Neural crest cell (in vitro differentiated cells): ENCODE measurements at regions not wholly inside any gene's neighbourhood (a gene's known extent, or its start where the extent isn't known, plus 50 kb on each side); places are given as distances from the start of the nearest gene placed in this dataset.

Experiments
- DNase-seq: peaks from one replicate; pipeline ENCODE4 v3.0.0; 2021; ENCODE audit warnings: low read depth, mixed read lengths, low spot score
- H3K27ac Mint-ChIP-seq: one replicate; pipeline ENCODE4 v1.8.0; 2021; ENCODE audit warnings: mild to moderate bottlenecking, mixed read lengths; ENCODE audit not compliant: unreplicated experiment
- H3K27me3 Mint-ChIP-seq: 2 replicates; pipeline ENCODE4 v1.8.0; 2021; ENCODE audit warnings: low read depth, mild to moderate bottlenecking, mixed read lengths
- H3K36me3 Mint-ChIP-seq: 2 replicates; pipeline ENCODE4 v1.8.0; 2021; ENCODE audit warnings: low read depth, mild to moderate bottlenecking, mixed read lengths
- H3K4me1 Mint-ChIP-seq: 2 replicates; pipeline ENCODE4 v1.8.0; 2021; ENCODE audit warnings: mixed read lengths
- H3K4me3 Mint-ChIP-seq: one replicate; pipeline ENCODE4 v1.8.0; 2021; ENCODE audit warnings: mild to moderate bottlenecking, mixed read lengths
- H3K9me3 Mint-ChIP-seq: 2 replicates; pipeline ENCODE4 v1.8.0; 2021; ENCODE audit warnings: mixed read lengths
- TF ChIP-seq, protein P1 (sequence below): fragments of 200-600 bp; sonication (generic); conservative IDR thresholded peaks from 2 replicates; pipeline ENCODE4 v1.5.0; 2021; ENCODE audit warnings: antibody characterized with exemption, mild to moderate bottlenecking

DNA sequence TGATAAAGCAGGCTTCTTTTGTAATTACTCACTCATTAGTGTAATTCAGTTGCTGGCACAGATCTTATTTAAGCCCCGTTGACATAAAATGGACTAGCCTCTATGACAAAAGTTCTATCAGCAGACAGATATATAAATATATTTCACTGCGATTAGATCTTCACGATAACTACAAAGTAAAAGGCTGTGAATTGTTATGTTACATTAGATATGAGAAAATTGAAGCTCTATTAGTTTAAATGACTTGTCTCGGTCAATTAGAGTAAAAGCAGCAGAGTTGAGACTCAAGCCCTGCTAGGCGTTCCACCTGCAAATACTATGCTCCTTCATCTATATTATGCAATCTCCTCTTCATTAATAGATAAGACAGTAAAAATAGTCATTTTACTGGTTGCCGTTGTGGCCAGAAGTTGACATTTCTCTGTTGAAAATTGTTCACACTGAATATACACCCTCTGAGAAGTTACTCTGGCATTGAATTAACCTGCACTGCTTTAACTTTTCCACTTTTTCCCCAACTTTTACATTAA, 136.7 kb downstream of the DKK1 start:
- TF ChIP-seq, protein P1, sequence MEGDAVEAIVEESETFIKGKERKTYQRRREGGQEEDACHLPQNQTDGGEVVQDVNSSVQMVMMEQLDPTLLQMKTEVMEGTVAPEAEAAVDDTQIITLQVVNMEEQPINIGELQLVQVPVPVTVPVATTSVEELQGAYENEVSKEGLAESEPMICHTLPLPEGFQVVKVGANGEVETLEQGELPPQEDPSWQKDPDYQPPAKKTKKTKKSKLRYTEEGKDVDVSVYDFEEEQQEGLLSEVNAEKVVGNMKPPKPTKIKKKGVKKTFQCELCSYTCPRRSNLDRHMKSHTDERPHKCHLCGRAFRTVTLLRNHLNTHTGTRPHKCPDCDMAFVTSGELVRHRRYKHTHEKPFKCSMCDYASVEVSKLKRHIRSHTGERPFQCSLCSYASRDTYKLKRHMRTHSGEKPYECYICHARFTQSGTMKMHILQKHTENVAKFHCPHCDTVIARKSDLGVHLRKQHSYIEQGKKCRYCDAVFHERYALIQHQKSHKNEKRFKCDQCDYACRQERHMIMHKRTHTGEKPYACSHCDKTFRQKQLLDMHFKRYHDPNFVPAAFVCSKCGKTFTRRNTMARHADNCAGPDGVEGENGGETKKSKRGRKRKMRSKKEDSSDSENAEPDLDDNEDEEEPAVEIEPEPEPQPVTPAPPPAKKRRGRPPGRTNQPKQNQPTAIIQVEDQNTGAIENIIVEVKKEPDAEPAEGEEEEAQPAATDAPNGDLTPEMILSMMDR, result no peak
- H3K27ac Mint-ChIP-seq, result no peak overlapping the region
- H3K36me3 Mint-ChIP-seq, result no peaks in the 10 kb centered on the region
- no peaks in the 10 kb centered on the region for H3K27me3 Mint-ChIP-seq
- no peaks in the 10 kb centered on the region for H3K9me3 Mint-ChIP-seq
- no peak overlapping the region for H3K4me3 Mint-ChIP-seq
- H3K4me1 Mint-ChIP-seq, result peaks cover 5% of the 10 kb centered on the region
- no peak for DNase-seq

DNA sequence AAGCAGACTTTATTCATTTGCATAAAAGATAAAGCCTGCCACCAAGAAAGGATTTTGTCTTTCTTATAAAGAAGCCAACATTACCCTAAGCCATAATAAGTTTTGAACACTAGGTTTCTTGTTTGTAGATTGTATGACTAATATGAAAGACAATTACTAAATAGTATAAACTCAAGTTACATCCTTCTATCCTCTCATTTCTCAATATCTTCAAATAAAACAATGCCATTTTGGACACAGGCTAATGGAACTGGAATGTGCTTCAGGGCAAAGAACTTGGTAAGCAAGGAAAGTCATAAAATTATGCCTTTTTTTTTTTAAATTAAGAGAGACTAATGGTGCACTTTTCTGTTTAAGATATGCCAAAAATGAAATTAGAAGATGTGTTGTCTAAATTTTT, 137.7 kb downstream of the DKK1 start:
- Mint-ChIP-seq H3K4me3 (no peak overlapping the region), H3K36me3 (no peaks in the 10 kb centered on the region), H3K4me1 (peaks cover 5% of the 10 kb centered on the region), H3K27ac (no peak overlapping the region), H3K9me3 (no peaks in the 10 kb centered on the region), H3K27me3 (no peaks in the 10 kb centered on the region)
- TF ChIP-seq, protein P1, result no peak
- DNase-seq, result no peak

GRCh38 chr10:52452600-52453493, 138.8 kb downstream of the DKK1 start:
- H3K9me3 Mint-ChIP-seq, result no peaks in the 10 kb centered on the region
- H3K36me3 Mint-ChIP-seq, result no peaks in the 10 kb centered on the region
- H3K27ac Mint-ChIP-seq, result no peak overlapping the region
- no peak overlapping the region for H3K4me3 Mint-ChIP-seq
- peaks cover 5% of the 10 kb centered on the region for H3K4me1 Mint-ChIP-seq
- no peaks in the 10 kb centered on the region for H3K27me3 Mint-ChIP-seq
- TF ChIP-seq, protein P1, result no peak
- no peak for DNase-seq

DNA sequence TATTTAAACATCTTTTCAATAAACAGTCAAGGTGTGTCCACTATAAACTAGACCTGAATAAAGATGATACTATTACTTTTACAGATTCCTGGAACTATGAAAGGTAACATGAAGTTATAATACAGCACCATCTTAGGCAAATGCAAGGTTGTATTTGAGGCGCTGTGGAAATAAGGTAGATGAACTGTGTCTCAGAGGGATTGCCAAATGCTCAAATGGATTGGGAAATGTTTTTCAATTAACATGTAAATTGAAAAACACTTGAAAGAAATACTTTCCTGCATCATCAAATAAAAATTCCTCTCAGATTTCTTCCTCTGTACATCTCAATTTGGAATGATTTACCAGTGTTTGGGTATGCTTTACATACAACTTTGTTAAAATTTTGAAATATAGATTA, 139.4 kb downstream of the DKK1 start:
- peaks cover 5% of the 10 kb centered on the region for H3K4me1 Mint-ChIP-seq
- no peaks in the 10 kb centered on the region for H3K9me3 Mint-ChIP-seq
- TF ChIP-seq, protein P1, result no peak
- DNase-seq, result no peak
- H3K27ac Mint-ChIP-seq, result no peak overlapping the region
- H3K27me3 Mint-ChIP-seq, result no peaks in the 10 kb centered on the region
- H3K4me3 Mint-ChIP-seq, result no peak overlapping the region
- H3K36me3 Mint-ChIP-seq, result no peaks in the 10 kb centered on the region

DNA sequence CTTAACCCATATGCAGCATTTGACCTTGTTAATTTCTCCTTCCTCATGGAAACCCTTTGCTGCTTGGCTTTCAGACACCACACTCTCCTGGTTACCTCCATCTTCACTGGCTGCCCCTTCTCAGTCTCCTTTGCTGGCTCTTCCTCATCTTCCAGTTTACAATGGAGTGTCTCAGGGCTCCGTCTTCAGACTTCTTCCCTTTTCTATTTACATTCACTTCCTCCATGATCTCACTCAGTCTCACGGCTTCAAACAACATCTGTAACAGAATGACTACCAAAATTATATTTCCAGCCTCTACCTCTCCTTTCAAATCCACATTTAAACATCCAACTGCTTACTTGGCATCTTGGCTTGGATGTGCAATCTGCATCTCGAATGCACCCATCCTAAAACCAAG, 140.4 kb downstream of the DKK1 start:
- H3K9me3 Mint-ChIP-seq, result no peaks in the 10 kb centered on the region
- TF ChIP-seq, protein P1, result no peak
- H3K27ac Mint-ChIP-seq, result no peak overlapping the region
- H3K4me1 Mint-ChIP-seq, result peaks cover 5% of the 10 kb centered on the region
- DNase-seq, result no peak
- H3K36me3 Mint-ChIP-seq, result no peaks in the 10 kb centered on the region
- H3K27me3 Mint-ChIP-seq, result no peaks in the 10 kb centered on the region
- H3K4me3 Mint-ChIP-seq, result no peak overlapping the region
